Sigmoid colon (tissue), 6 donors: ENCODE measurements at regions not wholly inside any gene's neighbourhood (a gene's known extent, or its start where the extent isn't known, plus 50 kb on each side); places are given as distances from the start of the nearest gene placed in this dataset.
"Not testable (repeated sequence)": the region's sequence is repeated elsewhere in the genome, so short reads cannot be mapped to it uniquely, and the experiment has no call there.

ENCODE experiments used
- DNase-seq: peaks from one replicate; pipeline ENCODE4 v3.0.0-alpha.2; 2019
- H3K27ac ChIP-seq, 4 donors: fragments of 200-600 bp; sonication (generic); one replicate each; pipeline ENCODE4 v1.5.1; 2016 to 2019; ENCODE audit warnings: mild to moderate bottlenecking in 1 of 4
- H3K27me3 ChIP-seq, 3 donors: fragments of 200-600 bp; sonication (generic); one replicate each; pipeline ENCODE4 v1.5.1; 2019; ENCODE audit warnings: mild to moderate bottlenecking in 1 of 3
- H3K36me3 ChIP-seq, 4 donors: fragments of 200-600 bp; sonication (generic); one replicate each; pipeline ENCODE4 v1.5.1; 2016 to 2019
- H3K4me1 ChIP-seq, 4 donors: fragments of 200-600 bp; sonication (generic); one replicate each; pipeline ENCODE4 v1.5.1; 2017 to 2019
- H3K4me3 ChIP-seq, 4 donors: fragments of 200-600 bp; sonication (generic); one replicate each; pipeline ENCODE4 v1.5.1; 2017 to 2019; ENCODE audit warnings: mild to moderate bottlenecking in 2 of 4, moderate library complexity in 1 of 4
- H3K9me3 ChIP-seq, 4 donors: fragments of 200-600 bp in 3 of 4; sonication (generic) in 3 of 4; one replicate each; pipeline versions ENCODE4 v1.5.1 to v1.6.1; 2013 to 2019
- CTCF ChIP-seq, 4 experiments: fragments of 450-650 bp in 3 of 4; fragments of 200-600 bp in 1 of 4; IDR thresholded peaks; one replicate each; pipeline ENCODE4 v1.5.1; 2016 to 2019; ENCODE audit warnings: antibody characterized with exemption in 4 of 4, mild to moderate bottlenecking in 3 of 4, moderate library complexity in 2 of 4
- EP300 ChIP-seq, 4 donors: sonication (generic); formaldehyde crosslinking; IDR thresholded peaks; one replicate each; pipeline ENCODE4 v1.6.1; 2017; ENCODE audit warnings: antibody characterized with exemption in 4 of 4
- POLR2A ChIP-seq, 2 donors: fragments of 450-650 bp; IDR thresholded peaks; one replicate each; pipeline ENCODE4 v1.6.1; 2016; ENCODE audit warnings: antibody characterized with exemption in 2 of 2, mild to moderate bottlenecking in 2 of 2, moderate library complexity in 2 of 2
- POLR2AphosphoS5 ChIP-seq, 4 donors: sonication (generic); formaldehyde crosslinking; IDR thresholded peaks; one replicate each; pipeline ENCODE4 v1.6.1; 2017; ENCODE audit warnings: antibody characterized with exemption in 4 of 4
- WGBS, 2 donors: extraction: QIAGEN DNeasy Blood & Tissue Kit; methylation state at CpG; one replicate each; pipeline ENCODE4 v1.1.7; 2013; 5-methylcytosine and 5-hydroxymethylcytosine counted together
- intact Hi-C: fragments of 100-400 bp; cut with DNase I; formaldehyde crosslinking; loops from one replicate; pipeline ENCODE4 v1.15.1; 2023
- donor health status: healthy with polysubstance abuse.
- donor health status: healthy.

GRCh38 chr14:55794655-55795595 lies 214.9 kb downstream of the KTN1 start:
- no peak for TF ChIP-seq POLR2AphosphoS5 (IDR thresholded peaks at IDR 0.05)
- TF ChIP-seq CTCF (IDR thresholded peaks at IDR 0.05): no peak
- no peak for TF ChIP-seq POLR2A (IDR thresholded peaks at IDR 0.05)
- no peak for TF ChIP-seq EP300 (IDR thresholded peaks at IDR 0.05)
- H3K27ac ChIP-seq: no peak overlapping the region
- no peaks in the 10 kb centered on the region for H3K9me3 ChIP-seq
- no peaks in the 10 kb centered on the region for H3K27me3 ChIP-seq
- WGBS, 2 donors: 40 to 75% methylated on average over 6 of the region's 6 CpGs
- H3K4me3 ChIP-seq: no peak overlapping the region
- H3K4me1 ChIP-seq: no peaks in the 10 kb centered on the region
- H3K36me3 ChIP-seq: no peaks in the 10 kb centered on the region
- intact Hi-C loops: no loop called here
- no peak for DNase-seq

DNA sequence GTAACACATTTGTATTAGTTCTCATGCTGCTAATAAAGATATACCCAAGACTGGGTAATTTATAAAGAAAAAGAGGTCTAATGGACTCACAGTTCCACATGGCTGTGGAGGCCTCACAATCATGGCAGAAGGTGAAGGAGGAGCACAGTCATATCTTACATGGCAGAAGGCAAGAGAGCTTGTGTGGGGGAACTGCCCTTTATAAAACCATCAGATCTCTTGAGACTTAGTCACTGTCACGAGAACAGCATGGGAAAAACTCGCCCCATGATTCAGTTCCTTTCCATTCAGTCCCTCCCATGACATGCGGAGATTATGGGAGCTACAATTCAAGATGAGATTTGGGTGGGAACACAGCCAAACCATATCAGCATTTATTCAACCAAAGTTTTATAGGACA lies 216.5 kb downstream of the KTN1 start:
- not testable (repeated sequence) for H3K4me1 ChIP-seq, H3K27me3 ChIP-seq
- WGBS, 2 donors: 73 to 79% methylated on average over 3 of the region's 3 CpGs

GRCh38 chr14:55798406-55798805 lies 218.4 kb downstream of the KTN1 start:
- 82 to 87% methylated on average over 3 of the region's 3 CpGs for WGBS, 2 donors
- H3K4me3 ChIP-seq: no peak overlapping the region
- no peak for DNase-seq
- TF ChIP-seq EP300 (IDR thresholded peaks at IDR 0.05): no peak
- no peak for TF ChIP-seq POLR2A (IDR thresholded peaks at IDR 0.05)
- TF ChIP-seq POLR2AphosphoS5 (IDR thresholded peaks at IDR 0.05): no peak
- no peak for TF ChIP-seq CTCF (IDR thresholded peaks at IDR 0.05)
- H3K27ac ChIP-seq: no peak overlapping the region
- H3K27me3 ChIP-seq: no peaks in the 10 kb centered on the region
- intact Hi-C loops: no loop called here
- no peaks in the 10 kb centered on the region for H3K4me1 ChIP-seq
- no peaks in the 10 kb centered on the region for H3K36me3 ChIP-seq
- H3K9me3 ChIP-seq: peaks cover 0 to 2% (median 0%) of the 10 kb centered on the region in 4 donors

More for the DNA sequence above, 216.5 kb downstream of the KTN1 start:
- H3K4me3 ChIP-seq, H3K27ac ChIP-seq, DNase-seq, intact Hi-C loops, H3K9me3 ChIP-seq, H3K36me3 ChIP-seq: not testable (repeated sequence)

- no peak overlapping the region for H3K27ac ChIP-seq
- H3K4me1 ChIP-seq: no peaks in the 10 kb centered on the region
- no peaks in the 10 kb centered on the region for H3K27me3 ChIP-seq
- H3K9me3 ChIP-seq: peaks cover 0 to 2% (median 0%) of the 10 kb centered on the region in 4 donors
- no peak overlapping the region for H3K4me3 ChIP-seq
- no peak for DNase-seq
- H3K36me3 ChIP-seq: no peaks in the 10 kb centered on the region
- intact Hi-C loops: no loop called here
- TF ChIP-seq EP300 (IDR thresholded peaks at IDR 0.05): no peak
- TF ChIP-seq POLR2AphosphoS5 (IDR thresholded peaks at IDR 0.05): no peak
- TF ChIP-seq CTCF (IDR thresholded peaks at IDR 0.05): no peak
- no peak for TF ChIP-seq POLR2A (IDR thresholded peaks at IDR 0.05)
- WGBS, 2 donors: 73 to 75% methylated on average over 3 of the region's 3 CpGs
Measured at GRCh38 chr14:55799508-55800095, 219.6 kb downstream of the KTN1 start.

- TF ChIP-seq POLR2A (IDR thresholded peaks at IDR 0.05): no peak
- TF ChIP-seq CTCF (IDR thresholded peaks at IDR 0.05): no peak
- no peak for TF ChIP-seq POLR2AphosphoS5 (IDR thresholded peaks at IDR 0.05)
- TF ChIP-seq EP300 (IDR thresholded peaks at IDR 0.05): no peak
- Histone ChIP-seq H3K4me1 (no peaks in the 10 kb centered on the region), H3K36me3 (no peaks in the 10 kb centered on the region), H3K27ac (no peak overlapping the region), H3K27me3 (no peaks in the 10 kb centered on the region), H3K4me3 (no peak overlapping the region), H3K9me3 (peaks cover 0 to 2% (median 0%) of the 10 kb centered on the region in 4 donors)
- DNase-seq: no peak
- intact Hi-C loops: no loop called here
- 90 to 94% methylated on average over 3 of the region's 3 CpGs for WGBS, 2 donors
Measured at GRCh38 chr14:55800156-55800785, 220.3 kb downstream of the KTN1 start.
